ENCODE measurements at regions not wholly inside any gene's neighbourhood (a gene's known extent, or its start where the extent isn't known, plus 50 kb on each side); places are given as distances from the start of the nearest gene placed in this dataset.
"Not testable (repeated sequence)": the region's sequence is repeated elsewhere in the genome, so short reads cannot be mapped to it uniquely, and the experiment has no call there.

DNA sequence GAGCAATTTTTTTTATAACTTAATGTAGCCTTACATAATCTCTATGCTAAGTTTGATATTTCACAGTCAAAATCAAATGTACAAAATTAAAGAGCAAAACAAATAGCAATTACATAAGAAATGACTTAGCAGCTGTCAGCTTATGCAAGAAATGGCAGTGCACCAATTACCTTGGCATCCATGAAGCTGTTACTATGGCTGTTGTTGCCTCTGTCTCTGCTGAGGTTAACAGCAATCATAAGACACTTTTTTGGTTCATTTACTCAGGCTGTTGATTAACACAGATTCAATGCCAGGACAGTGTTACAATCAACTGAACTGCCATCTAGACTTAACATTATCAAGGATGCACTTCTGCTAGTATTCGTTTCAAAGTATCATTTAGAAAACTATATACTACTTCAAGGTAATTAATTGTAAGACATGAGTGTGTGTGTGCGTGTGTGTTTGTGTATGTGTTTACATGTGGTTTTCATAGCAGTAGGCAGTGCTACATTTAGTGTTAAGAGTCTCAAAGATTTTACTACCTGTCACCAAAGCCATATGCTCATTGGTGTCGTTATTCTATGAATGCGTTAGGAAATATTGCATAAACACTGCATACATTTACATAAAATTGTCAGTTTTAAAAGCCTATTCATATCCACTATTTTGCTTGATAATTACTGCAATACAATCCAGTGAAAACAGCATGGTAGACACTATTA lies 1084.2 kb upstream of the COX7C start:
- peak in 3 of 58 donors; percentile 1 to 44 (median 20) for DNase-seq

DNA sequence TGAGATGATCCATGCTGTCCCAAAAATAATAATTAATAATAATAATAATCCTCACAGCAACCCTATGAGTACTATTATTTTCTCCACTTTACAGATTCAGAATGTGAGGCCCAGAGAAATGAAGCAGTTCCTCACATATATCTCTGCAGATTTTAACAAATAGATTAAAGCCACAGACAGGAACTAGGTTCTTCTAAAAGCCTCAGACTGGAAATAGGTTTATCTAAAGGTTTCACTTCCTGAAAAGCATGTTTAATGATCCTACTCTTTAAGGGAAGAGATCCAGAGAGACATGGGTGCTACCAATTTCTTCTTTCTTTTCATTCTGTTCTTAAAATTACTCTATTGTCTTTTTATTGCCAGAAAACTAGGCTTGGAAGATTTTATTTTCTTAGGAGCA lies 1079.4 kb upstream of the COX7C start:
- no peak for DNase-seq

DNA sequence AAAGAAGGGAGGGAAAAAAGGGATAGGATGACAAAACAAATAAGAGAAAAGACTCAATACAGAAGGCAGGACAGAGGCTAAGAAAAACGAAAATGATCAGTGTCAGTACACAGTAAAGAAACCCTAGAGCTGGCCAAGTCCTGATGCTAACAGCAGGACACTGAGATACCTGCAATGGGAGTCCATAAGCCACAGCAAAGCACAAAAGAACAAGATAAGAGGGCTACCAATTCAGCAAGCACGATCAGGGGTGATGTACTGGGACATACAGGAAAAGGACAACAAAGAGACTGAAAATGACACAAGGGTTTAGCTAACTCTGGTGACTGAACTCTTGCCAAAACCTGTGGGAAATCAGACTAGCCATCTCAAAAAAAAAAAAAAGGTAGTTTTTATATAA lies 1072.6 kb upstream of the COX7C start:
- DNase-seq: no peak

DNA sequence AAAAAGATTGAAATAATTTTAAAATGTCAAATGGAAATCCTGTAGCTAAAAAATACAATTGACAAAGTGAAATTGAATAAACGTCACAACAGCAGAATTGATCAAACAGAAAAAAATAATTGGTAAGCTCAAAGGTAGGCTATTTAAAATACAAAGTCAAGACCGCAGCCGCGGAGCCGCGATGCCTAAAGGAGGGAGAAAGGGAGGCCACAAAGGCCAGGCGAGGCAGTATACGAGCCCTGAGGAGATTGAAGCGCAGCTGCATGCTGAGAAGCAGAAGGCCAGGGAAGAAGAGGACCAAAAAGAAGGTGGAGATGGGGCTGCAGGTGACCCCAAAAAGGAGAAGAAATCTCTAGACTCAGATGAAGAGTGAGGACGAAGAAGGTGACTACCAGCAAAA lies 1068.5 kb upstream of the COX7C start:
- DNase-seq: no peak

DNA sequence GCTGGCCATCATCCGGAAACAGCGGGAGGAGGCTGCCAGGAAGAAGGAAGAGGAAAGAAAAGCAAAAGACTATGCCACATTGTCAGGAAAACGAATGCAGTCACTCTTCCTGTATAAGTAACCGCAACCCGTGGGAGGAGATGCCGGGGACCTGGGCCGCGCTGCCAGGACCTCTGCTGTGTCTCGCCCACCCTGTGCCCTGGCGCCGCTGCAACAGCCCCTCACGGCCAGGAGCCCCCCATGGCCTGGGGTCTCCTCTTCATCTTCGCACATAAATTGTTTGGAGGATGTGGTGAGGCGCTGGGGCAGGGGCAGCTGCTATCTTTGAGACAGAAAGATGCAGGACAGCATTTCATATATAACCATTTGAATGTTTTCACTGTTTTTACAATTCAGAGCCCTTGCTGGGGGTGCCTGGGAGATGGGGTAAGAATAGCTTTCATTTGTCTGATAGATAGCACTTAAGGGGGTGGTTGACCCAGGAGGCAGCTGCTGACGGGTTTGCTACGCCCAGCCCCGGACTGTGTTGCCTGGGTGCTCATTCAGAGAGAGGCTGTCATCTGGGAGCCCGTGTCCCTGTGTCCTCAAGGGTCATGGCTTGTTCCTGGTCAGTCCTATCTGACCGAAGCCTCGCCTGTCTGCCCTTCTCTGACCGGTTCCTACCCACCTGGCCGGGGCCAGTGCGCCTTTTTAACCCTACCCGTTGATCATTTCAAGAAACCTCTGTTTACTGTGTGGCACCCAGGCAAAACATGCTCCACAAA lies 1067.7 kb upstream of the COX7C start:
- DNase-seq: no peak

DNA sequence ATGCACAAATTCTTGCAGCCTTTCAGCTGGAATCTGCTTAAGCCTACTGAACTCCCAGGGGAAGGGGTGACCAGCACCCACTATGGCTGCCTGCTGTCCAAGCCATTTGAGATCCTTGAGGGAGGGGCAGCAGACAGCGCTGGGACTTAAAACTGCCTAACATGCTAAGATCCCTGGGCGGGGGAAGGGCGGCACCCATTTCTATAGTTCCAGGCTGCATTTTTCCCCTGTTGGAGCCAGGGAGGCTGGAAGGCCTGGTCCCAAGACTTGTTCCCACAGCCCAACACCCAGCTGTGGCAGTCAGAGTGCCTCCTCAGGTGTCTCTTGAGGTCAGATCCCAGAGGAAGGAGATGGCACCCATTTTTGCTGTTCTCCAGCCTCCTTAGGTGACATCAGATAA lies 1061.3 kb upstream of the COX7C start:
- no peak for DNase-seq

DNA sequence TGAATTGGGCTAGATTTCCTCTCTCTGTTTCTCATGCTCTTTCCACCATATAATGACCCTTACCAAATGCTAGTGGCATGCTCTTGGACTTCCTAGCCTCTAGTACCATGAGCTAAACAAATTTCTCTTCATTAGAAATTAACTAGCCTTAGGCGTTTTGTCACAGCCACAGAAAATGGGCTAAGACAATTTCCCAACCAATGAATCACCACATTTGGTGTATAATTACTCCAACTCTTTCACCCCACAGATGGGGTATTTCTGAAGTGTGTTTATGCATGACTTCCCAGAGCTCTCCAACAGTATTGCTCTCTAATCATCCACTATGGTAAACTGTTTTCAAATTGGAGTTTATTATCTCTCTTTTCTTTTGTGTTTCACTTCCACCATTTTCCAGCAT lies 1041.1 kb upstream of the COX7C start:
- DNase-seq: no peak

DNA sequence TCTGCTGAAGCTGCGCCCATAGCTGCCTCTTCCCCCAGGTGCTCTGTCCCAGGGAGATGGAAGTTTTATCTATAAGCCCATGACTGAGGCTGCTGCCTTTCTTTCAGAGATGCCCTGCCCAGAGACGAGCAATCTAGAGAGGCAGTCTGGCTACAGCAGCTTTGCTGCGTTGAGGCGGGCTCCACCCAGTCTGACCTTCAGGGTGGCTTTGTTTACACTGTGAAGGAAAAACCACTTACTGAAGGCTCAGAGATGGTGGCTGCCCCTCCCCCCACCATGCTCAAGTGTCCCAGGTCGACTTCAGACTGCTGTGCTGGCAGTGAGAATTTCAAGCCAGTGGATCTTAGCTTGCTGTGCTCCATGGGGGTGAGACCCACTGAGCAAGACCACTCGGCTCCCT lies 1029.9 kb upstream of the COX7C start:
- not testable (repeated sequence) for DNase-seq

DNA sequence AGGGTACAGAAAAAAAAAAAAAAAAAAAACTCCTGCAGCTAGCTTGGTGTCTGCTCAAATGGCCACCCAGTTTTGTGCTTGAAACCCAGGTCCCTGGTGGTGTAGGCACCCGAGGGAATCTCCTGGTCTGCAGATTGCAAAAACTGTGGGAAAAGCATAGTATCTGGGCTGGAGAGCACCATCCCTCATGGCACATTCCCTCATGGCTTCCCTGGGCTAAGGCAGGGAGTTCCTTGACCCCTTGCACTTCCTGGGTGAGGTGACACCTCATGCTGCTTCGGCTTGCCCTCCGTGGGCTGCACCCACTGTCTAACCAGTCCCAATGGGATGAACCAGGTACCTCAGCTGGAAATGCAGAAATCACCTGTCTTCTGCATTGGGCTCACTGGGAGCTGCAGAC lies 1029.5 kb upstream of the COX7C start:
- not testable (repeated sequence) for DNase-seq

DNA sequence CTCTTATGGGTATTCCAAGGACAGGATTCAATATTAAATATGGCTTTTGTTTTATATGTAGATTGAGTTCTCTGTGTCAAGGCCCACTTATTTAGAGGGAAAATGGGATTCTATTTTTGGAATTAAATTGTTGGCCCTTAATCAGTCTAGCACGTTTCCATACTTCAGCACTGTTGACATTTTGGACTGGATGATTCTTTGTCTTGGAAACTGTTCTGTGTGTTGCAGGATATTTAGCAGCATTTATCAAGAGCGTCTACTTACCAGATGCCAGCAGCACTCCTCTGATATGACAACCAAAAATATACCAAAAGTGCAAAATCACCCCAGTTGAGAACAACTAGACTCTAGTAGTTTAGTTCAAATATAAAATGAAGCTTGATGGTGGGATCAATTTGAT lies 1027.0 kb upstream of the COX7C start:
- no peak for DNase-seq

DNA sequence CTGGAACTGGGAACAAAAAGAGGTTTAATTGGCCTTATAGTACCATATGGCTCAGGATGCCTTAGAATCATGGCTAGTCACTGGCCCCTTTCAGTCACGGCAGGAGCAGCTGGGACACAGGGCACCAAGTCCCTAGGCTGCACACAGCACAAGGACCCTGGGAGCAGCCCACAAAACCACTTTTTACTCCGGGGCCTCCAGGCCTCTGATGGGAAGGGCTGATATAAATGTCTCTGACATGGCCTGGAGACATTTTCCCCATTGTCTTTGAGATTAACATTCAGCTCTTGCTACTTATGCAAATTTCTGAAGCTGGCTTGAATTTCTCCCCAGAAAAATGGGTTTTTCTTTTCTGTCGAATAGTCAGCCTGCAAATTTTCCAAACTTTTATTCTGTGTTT lies 1026.4 kb upstream of the COX7C start:
- DNase-seq: no peak

DNA sequence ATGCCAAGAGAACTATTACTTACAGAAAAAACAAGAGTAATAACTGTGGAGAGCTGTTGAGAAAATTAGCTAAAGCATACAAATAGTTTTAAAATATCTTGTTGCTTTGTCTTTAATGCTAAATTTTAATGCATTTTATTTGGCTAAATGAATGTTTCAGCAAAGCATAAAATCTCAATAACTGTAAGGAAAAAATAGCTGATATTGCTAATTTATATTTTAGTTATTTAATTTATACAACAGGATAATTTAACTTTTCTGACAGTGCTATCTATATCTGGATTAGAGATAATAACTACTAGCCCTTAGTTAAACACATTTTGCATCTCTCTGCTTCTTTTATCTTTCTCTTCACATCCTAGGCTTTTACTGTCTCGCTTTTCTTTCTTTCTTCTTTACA lies 1014.9 kb upstream of the COX7C start:
- no peak for DNase-seq

DNA sequence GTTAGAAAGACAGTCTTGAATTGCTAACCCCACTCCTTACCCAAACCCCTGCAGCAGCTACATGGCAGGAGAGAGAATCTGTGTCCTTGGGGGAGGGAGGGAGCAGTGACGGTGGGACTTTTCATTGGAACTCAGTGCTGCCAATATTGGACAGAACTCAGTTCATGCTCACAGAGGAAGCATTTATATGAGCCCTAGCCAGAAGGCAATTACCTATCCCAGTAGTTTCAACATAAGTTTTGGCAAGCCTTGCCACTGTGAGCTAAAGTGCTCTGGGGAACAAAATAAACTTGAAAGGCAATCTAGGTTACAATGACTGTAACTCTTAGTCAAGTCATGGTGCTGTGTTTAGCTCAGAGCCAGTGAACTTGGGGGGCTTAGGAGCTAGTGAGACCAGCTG lies 1013.4 kb upstream of the COX7C start:
- no peak for DNase-seq

DNA sequence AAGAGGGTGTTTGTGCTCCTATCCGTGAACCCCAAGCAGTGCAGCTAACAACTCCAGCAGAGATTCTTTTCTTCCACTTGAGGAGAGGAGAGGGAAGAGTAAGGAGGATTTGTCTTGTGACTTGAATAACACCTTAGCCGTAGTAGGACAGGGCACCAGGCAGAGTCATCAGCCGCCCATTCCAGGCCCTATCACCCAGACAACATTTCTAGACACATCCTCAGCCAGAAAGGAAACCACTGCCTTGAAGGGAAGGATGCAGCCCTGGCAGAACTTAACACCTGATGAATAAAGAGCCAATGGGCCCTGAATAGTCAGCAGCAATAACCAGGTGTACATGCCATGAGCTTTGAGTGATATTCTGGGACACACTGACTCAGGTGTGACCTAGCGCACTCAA lies 1013.0 kb upstream of the COX7C start:
- no peak for DNase-seq

DNA sequence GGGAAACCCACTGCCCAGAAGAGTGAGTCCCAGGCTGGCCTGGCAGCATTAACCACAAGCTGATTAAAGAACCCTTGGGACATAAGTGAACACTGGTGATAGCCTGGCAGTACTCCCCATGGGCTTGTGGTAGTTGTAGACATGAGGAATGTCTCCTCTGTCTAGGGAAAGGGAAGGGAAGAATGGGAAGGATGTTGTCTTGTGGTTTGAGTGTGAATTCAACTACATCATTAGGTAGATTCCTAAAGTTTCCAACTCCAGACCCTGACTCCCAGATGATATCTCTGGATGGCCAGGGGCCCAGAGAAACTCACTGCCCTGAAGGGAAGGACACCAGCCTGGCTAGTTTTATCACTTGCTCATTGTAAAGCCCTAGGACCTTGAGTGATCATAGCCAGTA lies 1012.4 kb upstream of the COX7C start:
- no peak for DNase-seq

DNA sequence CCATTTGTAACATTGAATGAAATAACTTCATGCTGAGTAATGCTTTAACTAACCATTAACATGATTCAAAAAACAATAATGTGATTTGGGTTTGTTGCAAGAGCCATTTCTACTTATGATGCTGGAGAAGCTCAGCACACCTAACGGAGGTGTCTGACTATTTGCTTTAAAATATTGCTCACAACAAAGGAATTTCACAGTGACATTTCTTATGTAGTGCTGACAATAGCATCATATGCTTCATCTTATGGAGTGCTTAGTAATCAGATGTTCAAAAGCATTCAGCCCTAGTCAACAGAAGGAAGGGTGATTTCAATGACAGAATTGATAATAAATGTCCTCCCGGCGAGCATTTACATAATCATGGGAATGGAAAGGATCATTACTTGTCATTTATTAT lies 1003.3 kb upstream of the COX7C start:
- no peak for DNase-seq

DNA sequence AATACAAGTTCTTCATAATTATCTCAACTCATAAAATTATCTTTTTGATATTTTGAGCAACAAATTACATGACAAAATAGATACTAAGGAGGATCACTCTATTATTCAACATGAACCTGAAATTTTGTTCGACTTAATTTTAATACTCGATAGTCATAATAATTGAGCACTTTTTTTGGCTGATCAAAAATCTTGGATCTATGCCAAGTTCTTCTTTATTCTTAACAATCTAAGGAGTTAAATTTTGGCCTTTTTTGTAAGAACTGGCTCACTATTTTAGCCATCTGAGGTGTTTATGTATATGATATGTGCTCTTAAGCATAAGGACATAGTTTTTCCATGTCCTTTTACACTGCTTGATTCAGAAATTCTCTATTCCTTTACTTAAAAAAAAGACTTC lies 996.1 kb upstream of the COX7C start:
- no peak for DNase-seq

DNA sequence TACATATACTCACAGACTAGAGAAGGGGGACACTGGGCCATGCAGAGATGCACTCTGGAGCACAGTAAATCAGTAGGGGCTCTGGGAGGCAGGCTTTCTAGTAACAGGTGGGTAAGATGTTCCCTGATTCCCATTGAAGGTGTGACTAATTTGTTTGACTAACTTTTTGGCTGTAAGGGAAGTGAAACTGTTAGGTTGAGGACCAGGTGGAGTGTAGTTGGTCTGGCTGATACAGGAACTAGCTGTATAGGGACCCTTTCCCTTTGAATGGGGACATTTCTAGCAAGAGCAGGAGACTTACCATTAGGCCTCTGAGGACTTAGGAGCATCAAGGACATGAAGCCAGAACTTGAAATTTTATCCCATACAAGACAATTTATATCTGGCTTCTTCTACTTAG lies 989.6 kb upstream of the COX7C start:
- DNase-seq: no peak

DNA sequence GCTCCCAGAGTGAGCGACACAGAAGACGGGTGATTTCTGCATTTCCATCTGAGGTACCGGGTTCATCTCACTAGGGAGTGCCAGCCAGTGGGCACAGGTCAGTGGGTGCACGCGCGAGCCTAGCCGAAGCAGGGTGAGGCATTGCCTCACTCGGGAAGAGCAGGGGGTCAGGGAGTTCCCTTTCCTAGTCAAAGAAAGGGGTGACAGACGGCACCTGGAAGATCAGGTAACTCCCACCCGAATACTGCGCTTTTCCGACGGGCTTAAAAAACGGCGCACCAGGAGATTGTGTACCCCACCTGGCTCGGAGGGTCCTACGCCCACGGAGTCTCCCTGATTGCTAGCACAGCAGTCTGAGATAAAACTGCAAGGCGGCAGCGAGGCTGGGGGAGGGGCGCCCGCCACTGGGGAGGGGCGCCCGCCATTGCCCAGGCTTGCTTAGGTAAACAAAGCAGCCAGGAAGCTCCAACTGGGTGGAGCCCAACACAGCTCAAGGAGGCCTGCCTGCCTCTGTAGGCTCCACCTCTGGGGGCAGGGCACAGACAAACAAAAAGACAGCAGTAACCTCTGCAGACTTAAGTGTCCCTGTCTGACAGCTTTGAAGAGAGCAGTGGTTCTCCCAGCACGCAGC lies 979.1 kb upstream of the COX7C start:
- not testable (repeated sequence) for DNase-seq

DNA sequence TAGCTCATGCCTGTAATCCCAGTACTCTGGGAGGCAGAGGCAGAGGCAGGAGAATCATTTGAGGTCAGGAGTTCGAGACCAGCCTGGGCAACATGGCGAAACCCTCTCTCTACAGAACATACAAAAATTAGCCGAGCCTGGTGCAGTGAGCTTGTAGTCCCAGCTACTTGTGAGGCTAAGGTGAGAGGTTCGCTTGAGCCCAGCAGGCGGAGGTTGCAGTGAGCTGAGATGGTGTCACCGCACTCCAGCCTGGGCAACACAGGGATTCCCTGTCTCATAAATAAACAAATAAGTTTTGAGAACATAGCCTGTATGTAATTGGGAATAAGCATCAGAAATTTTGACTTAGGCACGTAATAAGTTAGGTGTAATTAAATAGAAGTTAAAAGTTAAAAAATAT lies 971.7 kb upstream of the COX7C start:
- no peak for DNase-seq

DNA sequence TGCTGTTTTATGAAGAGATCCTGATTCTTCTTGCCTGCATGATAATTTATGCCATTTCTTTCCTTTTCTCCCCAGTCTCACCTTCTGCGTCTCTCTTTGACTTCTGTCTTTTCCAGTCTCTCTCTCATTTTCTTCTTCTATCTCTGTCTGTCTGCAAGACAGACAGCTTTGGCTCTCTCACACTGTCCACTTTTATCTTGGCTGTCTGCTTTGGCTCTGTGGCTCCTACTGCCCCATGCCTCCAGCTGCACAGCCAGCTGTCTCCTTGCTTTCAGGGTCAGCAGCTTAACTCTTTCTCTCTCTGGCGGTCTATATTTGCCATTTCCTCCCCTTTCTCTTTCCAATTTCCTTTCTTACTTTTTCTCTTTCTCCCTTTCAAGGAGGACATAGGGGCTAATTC lies 971.1 kb upstream of the COX7C start:
- DNase-seq: no peak

DNA sequence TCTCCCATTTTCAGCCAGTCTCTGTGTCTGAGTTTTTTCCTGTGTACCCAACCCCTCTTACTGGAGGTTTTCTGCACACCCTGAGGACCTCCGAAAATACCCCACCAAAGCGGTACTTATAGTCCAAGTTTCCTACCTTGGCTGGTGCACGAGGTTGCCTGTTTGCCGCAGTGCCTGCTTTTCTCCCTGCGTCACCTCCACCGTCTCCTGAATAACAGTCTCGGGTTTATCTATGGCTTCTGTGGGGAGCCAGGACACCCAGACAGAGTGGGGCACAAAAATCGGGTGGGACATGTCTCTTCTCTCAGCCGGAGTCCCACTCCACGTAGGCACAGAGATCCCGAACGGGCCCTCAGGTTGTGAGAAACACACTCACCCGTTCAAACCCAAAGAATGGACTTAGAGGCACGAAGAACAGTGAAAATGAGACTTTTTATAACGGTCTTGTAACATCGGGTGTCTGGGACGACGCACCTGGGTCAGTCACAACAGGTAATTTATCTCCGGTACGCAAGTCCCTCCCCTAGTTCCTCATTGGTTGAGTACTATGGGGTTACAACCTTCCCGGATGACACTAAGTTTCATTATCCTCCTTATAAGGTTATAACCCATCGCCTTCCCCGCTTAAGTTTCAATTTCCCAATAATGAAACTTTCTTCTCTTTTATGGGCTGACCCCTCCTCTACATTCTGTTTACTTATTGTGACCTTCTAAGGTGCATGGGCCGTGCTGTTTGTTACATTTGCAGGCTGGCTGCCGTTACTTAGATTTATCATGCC lies 970.2 kb upstream of the COX7C start:
- DNase-seq: no peak
